Calu3 (cell line): ENCODE measurements at regions not wholly inside any gene's neighbourhood (a gene's known extent, or its start where the extent isn't known, plus 50 kb on each side); places are given as distances from the start of the nearest gene placed in this dataset.

ENCODE experiments used
- BruUV-seq: library from RNA; stranded (reverse); fragments of 400-500 nt; replicated peaks from 2 replicates; lab custom pipeline; 2021; lab: Mats Ljungman, UMichigan
- CTCF ChIA-PET: fragments of 300-600 bp; sonication (Branson Sonifier 250); formaldehyde crosslinking; loops from one replicate; lab custom pipeline; 2022; ENCODE audit warnings: antibody characterized with exemption; lab: Charles Lee
- DNase-seq: peaks from one replicate; pipeline ENCODE4 v3.0.0; 2022
- H3K27ac Mint-ChIP-seq: one replicate; pipeline ENCODE4 v1.8.0; 2022; ENCODE audit warnings: mixed read lengths; ENCODE audit not compliant: unreplicated experiment
- H3K27me3 Mint-ChIP-seq: one replicate; pipeline ENCODE4 v1.8.0; 2022; ENCODE audit warnings: mixed read lengths; ENCODE audit not compliant: unreplicated experiment
- H3K36me3 Mint-ChIP-seq: one replicate; pipeline ENCODE4 v1.8.0; 2022; ENCODE audit warnings: mild to moderate bottlenecking, moderate library complexity, mixed read lengths; ENCODE audit not compliant: insufficient read depth, unreplicated experiment
- H3K4me1 Mint-ChIP-seq: one replicate; pipeline ENCODE4 v1.8.0; 2022; ENCODE audit warnings: mild to moderate bottlenecking, low read depth, mixed read lengths; ENCODE audit not compliant: unreplicated experiment
- H3K4me3 Mint-ChIP-seq: one replicate; pipeline ENCODE4 v1.8.0; 2022; ENCODE audit warnings: mild to moderate bottlenecking, low read depth, moderate library complexity, mixed read lengths; ENCODE audit not compliant: unreplicated experiment
- H3K9me3 Mint-ChIP-seq: one replicate; pipeline ENCODE4 v1.8.0; 2022; ENCODE audit warnings: low read depth, mixed read lengths; ENCODE audit not compliant: unreplicated experiment
- intact Hi-C: fragments of 100-400 bp; cut with micrococcal nuclease; formaldehyde crosslinking; loops from one replicate; pipeline ENCODE4 v1.10.0; 2022; ENCODE audit not compliant: unreplicated experiment
- TF ChIP-seq, protein P1 (sequence below): fragments of 200-600 bp; IDR thresholded peaks from one replicate; pipeline ENCODE4 v1.8.0; 2022; ENCODE audit warnings: antibody characterized with exemption; ENCODE audit not compliant: unreplicated experiment

GRCh38 chr5:159609359-159609758 is 279.1 kb upstream of the IL12B start:
- Mint-ChIP-seq H3K9me3 (no peaks in the 10 kb centered on the region), H3K36me3 (no peaks in the 10 kb centered on the region), H3K4me3 (no peak overlapping the region), H3K27ac (no peak overlapping the region), H3K27me3 (no peaks in the 10 kb centered on the region), H3K4me1 (no peaks in the 10 kb centered on the region)
- CTCF ChIA-PET = no interaction called here
- intact Hi-C loops = no loop called here
- no peak for DNase-seq
- BruUV-seq = no TSS peak
- TF ChIP-seq, protein P1, sequence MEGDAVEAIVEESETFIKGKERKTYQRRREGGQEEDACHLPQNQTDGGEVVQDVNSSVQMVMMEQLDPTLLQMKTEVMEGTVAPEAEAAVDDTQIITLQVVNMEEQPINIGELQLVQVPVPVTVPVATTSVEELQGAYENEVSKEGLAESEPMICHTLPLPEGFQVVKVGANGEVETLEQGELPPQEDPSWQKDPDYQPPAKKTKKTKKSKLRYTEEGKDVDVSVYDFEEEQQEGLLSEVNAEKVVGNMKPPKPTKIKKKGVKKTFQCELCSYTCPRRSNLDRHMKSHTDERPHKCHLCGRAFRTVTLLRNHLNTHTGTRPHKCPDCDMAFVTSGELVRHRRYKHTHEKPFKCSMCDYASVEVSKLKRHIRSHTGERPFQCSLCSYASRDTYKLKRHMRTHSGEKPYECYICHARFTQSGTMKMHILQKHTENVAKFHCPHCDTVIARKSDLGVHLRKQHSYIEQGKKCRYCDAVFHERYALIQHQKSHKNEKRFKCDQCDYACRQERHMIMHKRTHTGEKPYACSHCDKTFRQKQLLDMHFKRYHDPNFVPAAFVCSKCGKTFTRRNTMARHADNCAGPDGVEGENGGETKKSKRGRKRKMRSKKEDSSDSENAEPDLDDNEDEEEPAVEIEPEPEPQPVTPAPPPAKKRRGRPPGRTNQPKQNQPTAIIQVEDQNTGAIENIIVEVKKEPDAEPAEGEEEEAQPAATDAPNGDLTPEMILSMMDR = no peak

DNA sequence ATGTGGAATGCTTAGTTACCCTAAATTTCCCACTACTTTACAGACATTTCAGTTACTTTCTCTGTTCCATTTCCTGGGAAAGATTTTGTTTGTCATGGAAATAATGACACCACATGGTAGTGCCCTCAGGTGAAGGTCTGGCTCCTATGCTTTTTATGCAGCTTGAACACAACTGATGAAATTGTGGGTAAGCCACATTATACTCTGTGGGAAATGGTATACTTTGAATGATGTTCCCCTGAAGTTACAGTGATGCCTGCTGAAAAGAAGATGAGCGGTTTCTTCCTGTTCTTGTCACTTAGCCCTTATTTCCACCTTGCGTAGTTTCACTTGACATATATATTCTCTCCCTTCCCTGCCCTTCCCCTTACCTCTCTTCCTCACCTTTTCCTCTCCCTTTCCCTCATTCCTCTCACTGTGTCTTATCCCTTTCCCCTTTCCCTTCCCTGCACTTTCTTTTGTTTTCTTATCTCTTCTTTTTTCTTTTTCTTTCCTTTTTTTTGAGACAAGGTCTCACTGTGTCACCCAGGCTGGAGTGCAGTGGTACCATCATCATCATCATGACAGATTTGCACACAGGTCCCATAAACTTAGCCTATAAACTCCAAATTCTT is 280.8 kb upstream of the IL12B start:
- intact Hi-C loops = no loop called here
- no peak overlapping the region for H3K27ac Mint-ChIP-seq
- no TSS peak for BruUV-seq
- no peaks in the 10 kb centered on the region for H3K9me3 Mint-ChIP-seq
- H3K4me1 Mint-ChIP-seq = no peaks in the 10 kb centered on the region
- H3K4me3 Mint-ChIP-seq = no peak overlapping the region
- no peaks in the 10 kb centered on the region for H3K27me3 Mint-ChIP-seq
- TF ChIP-seq, protein P1 = no peak
- CTCF ChIA-PET = no interaction called here
- DNase-seq = no peak
- H3K36me3 Mint-ChIP-seq = no peaks in the 10 kb centered on the region

DNA sequence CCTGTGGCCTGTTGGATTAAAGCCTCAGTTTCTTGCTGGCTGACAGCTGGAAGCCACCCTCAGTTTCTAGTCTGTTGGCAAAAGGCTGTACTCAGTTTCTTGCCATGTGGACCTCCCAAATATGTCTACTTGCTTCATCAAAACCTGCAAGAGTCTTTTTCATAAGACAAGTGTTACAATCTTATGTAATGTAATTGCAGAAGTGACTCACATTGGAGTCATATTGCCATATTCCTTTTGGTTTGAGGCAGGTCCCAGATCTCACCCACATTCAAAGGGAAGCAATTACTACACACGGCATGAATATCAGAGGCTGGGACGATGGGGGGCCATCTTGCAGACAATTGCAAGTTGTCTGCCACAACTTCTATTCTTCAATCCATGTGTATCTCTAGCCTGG is 286.7 kb upstream of the IL12B start:
- Mint-ChIP-seq H3K27ac (no peak overlapping the region), H3K27me3 (no peaks in the 10 kb centered on the region), H3K4me1 (no peaks in the 10 kb centered on the region), H3K9me3 (no peaks in the 10 kb centered on the region), H3K36me3 (no peaks in the 10 kb centered on the region), H3K4me3 (no peak overlapping the region)
- CTCF ChIA-PET = no interaction called here
- DNase-seq = no peak
- BruUV-seq = no TSS peak
- intact Hi-C loops = no loop called here
- TF ChIP-seq, protein P1 = no peak

GRCh38 chr5:159619826-159620225 is 289.5 kb upstream of the IL12B start:
- H3K36me3 Mint-ChIP-seq = no peaks in the 10 kb centered on the region
- intact Hi-C loops = no loop called here
- no TSS peak for BruUV-seq

More at GRCh38 chr5:159619826-159620225, 289.5 kb upstream of the IL12B start:
- H3K9me3 Mint-ChIP-seq = no peaks in the 10 kb centered on the region
- H3K27ac Mint-ChIP-seq = no peak overlapping the region
- CTCF ChIA-PET = no interaction called here
- TF ChIP-seq, protein P1 = no peak
- DNase-seq = no peak
- no peak overlapping the region for H3K4me3 Mint-ChIP-seq
- H3K4me1 Mint-ChIP-seq = no peaks in the 10 kb centered on the region
- H3K27me3 Mint-ChIP-seq = no peaks in the 10 kb centered on the region
